ENCODE measurements at regions not wholly inside any gene's neighbourhood (a gene's known extent, or its start where the extent isn't known, plus 50 kb on each side); places are given as distances from the start of the nearest gene placed in this dataset.

- TF ChIP-seq, protein P1, sequence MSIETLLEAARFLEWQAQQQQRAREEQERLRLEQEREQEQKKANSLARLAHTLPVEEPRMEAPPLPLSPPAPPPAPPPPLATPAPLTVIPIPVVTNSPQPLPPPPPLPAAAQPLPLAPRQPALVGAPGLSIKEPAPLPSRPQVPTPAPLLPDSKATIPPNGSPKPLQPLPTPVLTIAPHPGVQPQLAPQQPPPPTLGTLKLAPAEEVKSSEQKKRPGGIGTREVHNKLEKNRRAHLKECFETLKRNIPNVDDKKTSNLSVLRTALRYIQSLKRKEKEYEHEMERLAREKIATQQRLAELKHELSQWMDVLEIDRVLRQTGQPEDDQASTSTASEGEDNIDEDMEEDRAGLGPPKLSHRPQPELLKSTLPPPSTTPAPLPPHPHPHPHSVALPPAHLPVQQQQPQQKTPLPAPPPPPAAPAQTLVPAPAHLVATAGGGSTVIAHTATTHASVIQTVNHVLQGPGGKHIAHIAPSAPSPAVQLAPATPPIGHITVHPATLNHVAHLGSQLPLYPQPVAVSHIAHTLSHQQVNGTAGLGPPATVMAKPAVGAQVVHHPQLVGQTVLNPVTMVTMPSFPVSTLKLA (conservative IDR thresholded peaks at IDR 0.05): 0 out of 4 replicates have a peak, but pooled peaks of 1 of the 2 experiments have one; percentile 15
- TF ChIP-seq RFX1 (IDR thresholded peaks at IDR 0.05) (peak; percentile 27; the same call in 1 of the 2 replicates), TRIM24 (IDR thresholded peaks at IDR 0.05) (no peak), ELF4 (CRISPR knock-in tag; IDR thresholded peaks at IDR 0.05) (no peak), CBX8 (IDR thresholded peaks at IDR 0.05; ENCODE audit: borderline replicate concordance, extremely low read depth, low read depth, low read length, poor library complexity, severe bottlenecking) (no peak), YY1 (IDR thresholded peaks at IDR 0.05; ENCODE audit: borderline replicate concordance in 1 of 3, control insufficient read depth in 1 of 3, extremely low read depth in 1 of 3, insufficient read depth in 3 of 3, insufficient read length in 1 of 3, insufficient replicate concordance in 2 of 3, low read depth in 1 of 3, low read length in 2 of 3) (peak in 1 of 3 experiments; percentile 6), MECOM (CRISPR knock-in tag; IDR thresholded peaks at IDR 0.05) (no peak), USF1 (CRISPR knock-in tag; IDR thresholded peaks at IDR 0.05) (peak; percentile 46)
Observed at GRCh38 chr1:244761279-244761678, 74.2 kb upstream of the COX20 start (continued).

DNA sequence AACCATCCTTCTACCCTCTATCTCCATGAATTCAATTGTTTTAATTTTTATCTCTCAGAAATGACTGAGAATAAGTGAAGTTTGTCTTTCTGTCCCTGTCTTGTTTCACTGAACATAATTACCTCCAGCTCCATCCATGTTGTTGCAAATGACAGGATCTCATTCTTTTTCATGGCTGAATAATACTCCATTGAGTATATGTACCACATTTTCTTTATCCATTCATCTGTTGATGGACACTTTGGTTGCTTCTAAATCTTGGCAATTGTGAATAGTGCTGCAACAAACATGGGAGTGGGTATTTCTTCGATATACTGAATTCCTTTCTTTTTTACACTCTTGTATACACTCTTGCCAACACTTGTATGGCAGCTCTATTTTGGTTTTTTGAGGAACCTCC lies 72.8 kb upstream of the COX20 start:
- Histone ChIP-seq H3K36me3 (ENCODE audit: control insufficient read depth, insufficient read depth, low read length) (no peaks in the 10 kb centered on the region), H4K20me1 (replicated peaks; ENCODE audit: control insufficient read depth, insufficient read depth, low read length) (no peaks in the 10 kb centered on the region), H3K27ac (ENCODE audit: extremely low read depth, low read depth, low read length) (no peak overlapping the region), H3K4me3 (no peak overlapping the region), H3K9ac (ENCODE audit: insufficient read depth in 1 of 2, low read depth in 2 of 2, low read length in 2 of 2) (no peak overlapping the region), H3K27me3 (ENCODE audit: control insufficient read depth in 2 of 2, insufficient read depth in 2 of 2, low read length in 2 of 2) (peaks cover 24 to 43% of the 10 kb centered on the region in 2 experiments), H3K79me2 (ENCODE audit: control insufficient read depth, insufficient read depth, low read length) (no peaks in the 10 kb centered on the region), H3K4me1 (replicated peaks in 1 of 2; ENCODE audit: control insufficient read depth in 2 of 2, insufficient read depth in 2 of 2, low read length in 2 of 2) (no peaks in the 10 kb centered on the region; a peak in 1 of 5 replicates), H3K9me1 (ENCODE audit: control insufficient read depth, insufficient read depth, low read length) (no peaks in the 10 kb centered on the region), H3K9me3 (replicated peaks; ENCODE audit: control insufficient read depth, insufficient read depth, low read depth, low read length) (no peaks in the 10 kb centered on the region), H2AFZ (ENCODE audit: low read depth, low read length) (no peak overlapping the region), H3K4me2 (ENCODE audit: insufficient read depth, low read length) (no peak overlapping the region)
- peak; percentile 95 for TF ChIP-seq ZNF146 (CRISPR knock-in tag; IDR thresholded peaks at IDR 0.05; ENCODE audit: unreplicated experiment)
- TF ChIP-seq, protein P2, sequence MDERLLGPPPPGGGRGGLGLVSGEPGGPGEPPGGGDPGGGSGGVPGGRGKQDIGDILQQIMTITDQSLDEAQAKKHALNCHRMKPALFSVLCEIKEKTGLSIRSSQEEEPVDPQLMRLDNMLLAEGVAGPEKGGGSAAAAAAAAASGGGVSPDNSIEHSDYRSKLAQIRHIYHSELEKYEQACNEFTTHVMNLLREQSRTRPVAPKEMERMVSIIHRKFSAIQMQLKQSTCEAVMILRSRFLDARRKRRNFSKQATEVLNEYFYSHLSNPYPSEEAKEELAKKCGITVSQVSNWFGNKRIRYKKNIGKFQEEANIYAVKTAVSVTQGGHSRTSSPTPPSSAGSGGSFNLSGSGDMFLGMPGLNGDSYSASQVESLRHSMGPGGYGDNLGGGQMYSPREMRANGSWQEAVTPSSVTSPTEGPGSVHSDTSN (CRISPR knock-in tag; IDR thresholded peaks at IDR 0.05; ENCODE audit: low read depth): no peak
- TF ChIP-seq, protein P2 (tag; conservative IDR thresholded peaks at IDR 0.05; ENCODE audit: low read depth): no peak
- 0 out of 4 replicates have a peak, but pooled peaks of 1 of the 2 experiments have one; percentile 12 for TF ChIP-seq KDM1A (IDR thresholded peaks at IDR 0.05)
- peak; percentile 19; the same call in 1 of the 2 replicates for TF ChIP-seq BCOR (IDR thresholded peaks at IDR 0.05)
- TF ChIP-seq ZNF24 (IDR thresholded peaks at IDR 0.05): no peak
- POLR2A ChIA-PET: no interaction called here
- no peak for FAIRE-seq
- no TSS peak for BruUV-seq (replicated peaks)
- CTCF ChIA-PET (ENCODE audit: low intra/inter-chr PET ratio): no interaction called here
- ATAC-seq: no peak
- intact Hi-C loops (cut with micrococcal nuclease) (no loop called here), in situ Hi-C loops (cut with MboI) (no loop called here)
- 0% methylated on average over 1 of the region's 1 CpG for WGBS (ENCODE audit: insufficient coverage, low coverage, missing lambda C conversion rate)
- DNase-seq (ENCODE audit: extremely low read depth in 1 of 4, low spot score in 3 of 4): no peak

All from K562 (cell line).